Liver (tissue), 3 donors: ENCODE measurements at regions not wholly inside any gene's neighbourhood (a gene's known extent, or its start where the extent isn't known, plus 50 kb on each side); places are given as distances from the start of the nearest gene placed in this dataset.

Source experiments
- EGR1 ChIP-seq, 2 donors: IDR thresholded peaks; 2 replicates each; pipeline ENCODE4 v1.6.1; 2016 to 2018; ENCODE audit warnings: antibody characterized with exemption in 2 of 2, low read depth in 2 of 2
- FOXA1 ChIP-seq: IDR thresholded peaks from 2 replicates; pipeline ENCODE4 v1.6.1; 2016; ENCODE audit warnings: antibody characterized with exemption
- FOXA2 ChIP-seq: IDR thresholded peaks from 2 replicates; pipeline ENCODE4 v1.6.1; 2016; ENCODE audit warnings: antibody characterized with exemption
- HNF4G ChIP-seq: IDR thresholded peaks from 2 replicates; pipeline ENCODE4 v1.6.1; 2016; ENCODE audit warnings: antibody characterized with exemption
- RAD21 ChIP-seq, 2 donors: IDR thresholded peaks; 2 replicates each; pipeline ENCODE4 v1.6.1; 2016; ENCODE audit warnings: antibody characterized with exemption in 2 of 2, mild to moderate bottlenecking in 2 of 2
- RXRA ChIP-seq, 2 donors: IDR thresholded peaks; 2 replicates each; pipeline ENCODE4 v1.6.1; 2017 to 2018; ENCODE audit warnings: antibody characterized with exemption in 2 of 2, mild to moderate bottlenecking in 1 of 2
- SP1 ChIP-seq: IDR thresholded peaks from 2 replicates; pipeline ENCODE4 v1.6.1; 2018; ENCODE audit warnings: antibody characterized with exemption, mild to moderate bottlenecking
- TAF1 ChIP-seq: conservative IDR thresholded peaks from 2 replicates; pipeline ENCODE4 v1.6.1; 2016; ENCODE audit warnings: antibody characterized with exemption, mild to moderate bottlenecking
- YY1 ChIP-seq: IDR thresholded peaks from 2 replicates; pipeline ENCODE4 v1.6.1; 2016; ENCODE audit warnings: antibody characterized with exemption, mild to moderate bottlenecking
- TF ChIP-seq, protein P1 (sequence below): IDR thresholded peaks from 2 replicates; pipeline ENCODE4 v1.6.1; 2016; ENCODE audit warnings: antibody characterized with exemption
- TF ChIP-seq, protein P2 (sequence below): fragments of 150-350 bp; IDR thresholded peaks from 2 replicates; pipeline ENCODE4 v1.5.1; 2017; ENCODE audit warnings: improper control_type of control experiment, low read depth, low read length; ENCODE audit not compliant: missing input control
- TF ChIP-seq, protein P3 (sequence below): IDR thresholded peaks from 2 replicates; pipeline ENCODE4 v1.6.1; 2016; ENCODE audit warnings: antibody characterized with exemption
- TF ChIP-seq, protein P4 (sequence below): IDR thresholded peaks from 2 replicates; pipeline ENCODE4 v1.6.1; 2016; ENCODE audit warnings: antibody characterized with exemption, mild to moderate bottlenecking
- TF ChIP-seq, protein P5 (sequence below): IDR thresholded peaks from 2 replicates; pipeline ENCODE4 v1.6.1; 2016; ENCODE audit warnings: antibody characterized with exemption
- donor health status: healthy.
- donor health status: healthy.

DNA sequence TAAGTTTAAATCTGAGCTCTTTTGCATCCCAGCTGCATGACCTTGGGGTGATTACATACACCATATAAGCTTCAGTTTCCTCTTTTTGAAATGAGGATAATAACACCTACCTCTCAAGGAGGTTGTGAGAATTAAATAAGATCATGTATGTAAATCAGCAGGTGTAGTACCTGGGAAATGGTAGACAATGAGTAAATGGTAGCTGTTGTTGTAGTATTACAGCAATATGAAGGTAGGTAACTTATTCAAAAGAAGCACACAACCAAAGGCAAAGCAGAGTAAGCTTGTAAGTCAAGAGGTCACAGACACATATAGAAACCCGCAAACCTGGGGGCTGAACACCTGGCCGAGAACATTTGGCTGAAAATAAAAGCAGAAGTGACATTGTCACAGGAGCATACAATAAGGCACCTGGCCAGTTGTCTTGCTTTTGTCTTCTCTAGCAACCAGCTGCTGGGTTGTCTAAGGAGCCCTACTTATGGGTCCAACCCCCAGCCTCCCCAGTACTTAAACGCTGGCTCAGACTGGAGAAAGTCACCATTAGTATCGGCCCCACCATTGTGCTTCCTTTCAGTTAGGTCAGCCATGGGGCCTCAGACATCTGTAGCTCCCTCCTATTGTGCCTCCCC is 203.6 kb upstream of the MKLN1 start:
- TF ChIP-seq, protein P1, sequence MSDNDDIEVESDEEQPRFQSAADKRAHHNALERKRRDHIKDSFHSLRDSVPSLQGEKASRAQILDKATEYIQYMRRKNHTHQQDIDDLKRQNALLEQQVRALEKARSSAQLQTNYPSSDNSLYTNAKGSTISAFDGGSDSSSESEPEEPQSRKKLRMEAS, result no peak
- TF ChIP-seq, protein P2, sequence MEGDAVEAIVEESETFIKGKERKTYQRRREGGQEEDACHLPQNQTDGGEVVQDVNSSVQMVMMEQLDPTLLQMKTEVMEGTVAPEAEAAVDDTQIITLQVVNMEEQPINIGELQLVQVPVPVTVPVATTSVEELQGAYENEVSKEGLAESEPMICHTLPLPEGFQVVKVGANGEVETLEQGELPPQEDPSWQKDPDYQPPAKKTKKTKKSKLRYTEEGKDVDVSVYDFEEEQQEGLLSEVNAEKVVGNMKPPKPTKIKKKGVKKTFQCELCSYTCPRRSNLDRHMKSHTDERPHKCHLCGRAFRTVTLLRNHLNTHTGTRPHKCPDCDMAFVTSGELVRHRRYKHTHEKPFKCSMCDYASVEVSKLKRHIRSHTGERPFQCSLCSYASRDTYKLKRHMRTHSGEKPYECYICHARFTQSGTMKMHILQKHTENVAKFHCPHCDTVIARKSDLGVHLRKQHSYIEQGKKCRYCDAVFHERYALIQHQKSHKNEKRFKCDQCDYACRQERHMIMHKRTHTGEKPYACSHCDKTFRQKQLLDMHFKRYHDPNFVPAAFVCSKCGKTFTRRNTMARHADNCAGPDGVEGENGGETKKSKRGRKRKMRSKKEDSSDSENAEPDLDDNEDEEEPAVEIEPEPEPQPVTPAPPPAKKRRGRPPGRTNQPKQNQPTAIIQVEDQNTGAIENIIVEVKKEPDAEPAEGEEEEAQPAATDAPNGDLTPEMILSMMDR, result no peak
- TF ChIP-seq, protein P3, sequence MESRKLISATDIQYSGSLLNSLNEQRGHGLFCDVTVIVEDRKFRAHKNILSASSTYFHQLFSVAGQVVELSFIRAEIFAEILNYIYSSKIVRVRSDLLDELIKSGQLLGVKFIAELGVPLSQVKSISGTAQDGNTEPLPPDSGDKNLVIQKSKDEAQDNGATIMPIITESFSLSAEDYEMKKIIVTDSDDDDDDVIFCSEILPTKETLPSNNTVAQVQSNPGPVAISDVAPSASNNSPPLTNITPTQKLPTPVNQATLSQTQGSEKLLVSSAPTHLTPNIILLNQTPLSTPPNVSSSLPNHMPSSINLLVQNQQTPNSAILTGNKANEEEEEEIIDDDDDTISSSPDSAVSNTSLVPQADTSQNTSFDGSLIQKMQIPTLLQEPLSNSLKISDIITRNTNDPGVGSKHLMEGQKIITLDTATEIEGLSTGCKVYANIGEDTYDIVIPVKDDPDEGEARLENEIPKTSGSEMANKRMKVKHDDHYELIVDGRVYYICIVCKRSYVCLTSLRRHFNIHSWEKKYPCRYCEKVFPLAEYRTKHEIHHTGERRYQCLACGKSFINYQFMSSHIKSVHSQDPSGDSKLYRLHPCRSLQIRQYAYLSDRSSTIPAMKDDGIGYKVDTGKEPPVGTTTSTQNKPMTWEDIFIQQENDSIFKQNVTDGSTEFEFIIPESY, result no peak
- TF ChIP-seq TAF1, result no peak
- TF ChIP-seq EGR1 (IDR thresholded peaks at IDR 0.05; ENCODE audit: low read depth in 2 of 2), result no peak
- TF ChIP-seq RAD21 (IDR thresholded peaks at IDR 0.05), result no peak
- no peak for TF ChIP-seq HNF4G
- TF ChIP-seq FOXA1, result no peak
- TF ChIP-seq, protein P4, sequence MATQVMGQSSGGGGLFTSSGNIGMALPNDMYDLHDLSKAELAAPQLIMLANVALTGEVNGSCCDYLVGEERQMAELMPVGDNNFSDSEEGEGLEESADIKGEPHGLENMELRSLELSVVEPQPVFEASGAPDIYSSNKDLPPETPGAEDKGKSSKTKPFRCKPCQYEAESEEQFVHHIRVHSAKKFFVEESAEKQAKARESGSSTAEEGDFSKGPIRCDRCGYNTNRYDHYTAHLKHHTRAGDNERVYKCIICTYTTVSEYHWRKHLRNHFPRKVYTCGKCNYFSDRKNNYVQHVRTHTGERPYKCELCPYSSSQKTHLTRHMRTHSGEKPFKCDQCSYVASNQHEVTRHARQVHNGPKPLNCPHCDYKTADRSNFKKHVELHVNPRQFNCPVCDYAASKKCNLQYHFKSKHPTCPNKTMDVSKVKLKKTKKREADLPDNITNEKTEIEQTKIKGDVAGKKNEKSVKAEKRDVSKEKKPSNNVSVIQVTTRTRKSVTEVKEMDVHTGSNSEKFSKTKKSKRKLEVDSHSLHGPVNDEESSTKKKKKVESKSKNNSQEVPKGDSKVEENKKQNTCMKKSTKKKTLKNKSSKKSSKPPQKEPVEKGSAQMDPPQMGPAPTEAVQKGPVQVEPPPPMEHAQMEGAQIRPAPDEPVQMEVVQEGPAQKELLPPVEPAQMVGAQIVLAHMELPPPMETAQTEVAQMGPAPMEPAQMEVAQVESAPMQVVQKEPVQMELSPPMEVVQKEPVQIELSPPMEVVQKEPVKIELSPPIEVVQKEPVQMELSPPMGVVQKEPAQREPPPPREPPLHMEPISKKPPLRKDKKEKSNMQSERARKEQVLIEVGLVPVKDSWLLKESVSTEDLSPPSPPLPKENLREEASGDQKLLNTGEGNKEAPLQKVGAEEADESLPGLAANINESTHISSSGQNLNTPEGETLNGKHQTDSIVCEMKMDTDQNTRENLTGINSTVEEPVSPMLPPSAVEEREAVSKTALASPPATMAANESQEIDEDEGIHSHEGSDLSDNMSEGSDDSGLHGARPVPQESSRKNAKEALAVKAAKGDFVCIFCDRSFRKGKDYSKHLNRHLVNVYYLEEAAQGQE, result no peak
- TF ChIP-seq SP1, result no peak
- TF ChIP-seq, protein P5, sequence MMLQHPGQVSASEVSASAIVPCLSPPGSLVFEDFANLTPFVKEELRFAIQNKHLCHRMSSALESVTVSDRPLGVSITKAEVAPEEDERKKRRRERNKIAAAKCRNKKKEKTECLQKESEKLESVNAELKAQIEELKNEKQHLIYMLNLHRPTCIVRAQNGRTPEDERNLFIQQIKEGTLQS, result no peak
- no peak for TF ChIP-seq RXRA (IDR thresholded peaks at IDR 0.05)
- TF ChIP-seq FOXA2, result no peak
- no peak for TF ChIP-seq YY1
